GM23338 (cell line): ENCODE measurements at regions not wholly inside any gene's neighbourhood (a gene's known extent, or its start where the extent isn't known, plus 50 kb on each side); places are given as distances from the start of the nearest gene placed in this dataset.

ENCODE experiments used
- ATAC-seq: fragments of 200-7000 bp; cut with Tn5 transposase; 3 replicates; pipeline ENCODE4 v1.9.1; 2020
- DNase-seq: peaks from one replicate; pipeline ENCODE4 v3.0.0-alpha.2; 2015; ENCODE audit warnings: low spot score
- H2AFZ ChIP-seq: fragments of 200-600 bp; sonication (generic); 2 replicates; pipeline ENCODE4 v1.8.0; 2016; ENCODE audit warnings: antibody characterized with exemption, mild to moderate bottlenecking, moderate library complexity
- H3F3A ChIP-seq: fragments of 200-600 bp; sonication (generic); replicated peaks from 2 replicates; pipeline ENCODE4 v1.8.0; 2017; ENCODE audit warnings: antibody characterized with exemption, mixed run types, low read depth
- H3K27ac ChIP-seq: fragments of 200-600 bp; sonication (generic); 2 replicates; pipeline ENCODE4 v1.6.1; 2016; ENCODE audit warnings: low read depth
- H3K27me3 ChIP-seq: fragments of 200-600 bp; sonication (generic); 2 replicates; pipeline ENCODE4 v1.8.0; 2016; ENCODE audit warnings: mild to moderate bottlenecking, mixed run types, moderate library complexity; ENCODE audit not compliant: insufficient read depth
- H3K36me3 ChIP-seq: fragments of 200-600 bp; sonication (generic); 2 replicates; pipeline ENCODE4 v1.8.0; 2016; ENCODE audit warnings: mild to moderate bottlenecking; ENCODE audit not compliant: insufficient read depth
- H3K4me1 ChIP-seq: fragments of 200-600 bp; sonication (generic); 2 replicates; pipeline ENCODE4 v1.8.0; 2016; ENCODE audit warnings: mild to moderate bottlenecking, moderate library complexity; ENCODE audit not compliant: insufficient read depth
- H3K4me2 ChIP-seq: fragments of 200-600 bp; sonication (generic); 2 replicates; pipeline ENCODE4 v1.7.1; 2017; ENCODE audit warnings: mixed run types
- H3K4me3 ChIP-seq: fragments of 200-600 bp; sonication (generic); 2 replicates; pipeline ENCODE4 v1.6.1; 2016; ENCODE audit warnings: mixed run types
- H3K79me2 ChIP-seq: fragments of 200-600 bp; sonication (generic); replicated peaks from 2 replicates; pipeline ENCODE4 v1.8.0; 2017; ENCODE audit warnings: mild to moderate bottlenecking; ENCODE audit not compliant: insufficient read depth
- H3K9me2 ChIP-seq: fragments of 200-600 bp; sonication (generic); 2 replicates; pipeline ENCODE4 v1.8.0; 2017; ENCODE audit not compliant: insufficient read depth
- H4K20me1 ChIP-seq: fragments of 200-600 bp; sonication (generic); replicated peaks from 2 replicates; pipeline ENCODE4 v1.8.0; 2017; ENCODE audit warnings: mild to moderate bottlenecking; ENCODE audit not compliant: insufficient read depth
- H3K27ac Mint-ChIP-seq: 2 replicates; pipeline ENCODE4 v1.8.0; 2020; ENCODE audit warnings: inconsistent platforms, mild to moderate bottlenecking, moderate library complexity, mixed read lengths
- H3K27me3 Mint-ChIP-seq: 3 replicates; pipeline ENCODE4 v1.8.0; 2022; ENCODE audit warnings: low read depth, mild to moderate bottlenecking, moderate library complexity, mixed read lengths, inconsistent platforms; ENCODE audit not compliant: insufficient read depth, poor library complexity
- H3K36me3 Mint-ChIP-seq: 3 replicates; pipeline ENCODE4 v1.8.0; 2021; ENCODE audit warnings: low read depth, mild to moderate bottlenecking, inconsistent platforms, moderate library complexity, mixed read lengths
- H3K4me1 Mint-ChIP-seq: 3 replicates; pipeline ENCODE4 v1.8.0; 2020; ENCODE audit warnings: mild to moderate bottlenecking, inconsistent platforms, mixed read lengths
- H3K4me3 Mint-ChIP-seq: 3 replicates; pipeline ENCODE4 v1.8.0; 2021; ENCODE audit warnings: moderate library complexity, mild to moderate bottlenecking, inconsistent platforms, mixed read lengths
- H3K9me3 Mint-ChIP-seq: 3 replicates; pipeline ENCODE4 v1.8.0; 2020; ENCODE audit warnings: moderate library complexity, mild to moderate bottlenecking, inconsistent platforms, mixed read lengths
- CREB1 ChIP-seq: fragments of 250-450 bp; sonication (Bioruptor Pico); IDR thresholded peaks from 2 replicates; pipeline ENCODE4 v1.5.0; 2020; ENCODE audit warnings: low read depth, mild to moderate bottlenecking, moderate library complexity
- CTCF ChIP-seq, 2 experiments: fragments of 200-600 bp in 1 of 2; sonication (generic) in 1 of 2; conservative IDR thresholded peaks; 2 replicates each; pipeline versions ENCODE4 v1.5.1 to v1.6.1; 2016 to 2017; ENCODE audit warnings: antibody characterized with exemption in 2 of 2, low read depth in 2 of 2, mild to moderate bottlenecking in 2 of 2, moderate library complexity in 1 of 2
- ETS1 ChIP-seq: IDR thresholded peaks from 2 replicates; pipeline ENCODE4 v1.6.1; 2016; ENCODE audit warnings: antibody characterized with exemption
- EZH2 ChIP-seq: fragments of 200-600 bp; sonication (generic); IDR thresholded peaks from one replicate; pipeline ENCODE4 v1.8.0; 2017; ENCODE audit warnings: antibody characterized with exemption, mild to moderate bottlenecking, low read depth; ENCODE audit not compliant: unreplicated experiment
- EZH2phosphoT487 ChIP-seq: fragments of 200-600 bp; sonication (generic); IDR thresholded peaks from one replicate; pipeline ENCODE4 v1.8.1; 2018; ENCODE audit warnings: antibody characterized with exemption; ENCODE audit not compliant: unreplicated experiment
- JUNB ChIP-seq: IDR thresholded peaks from one replicate; pipeline ENCODE4 v1.6.1; 2016; ENCODE audit warnings: antibody characterized with exemption; ENCODE audit not compliant: unreplicated experiment
- NANOG ChIP-seq: IDR thresholded peaks from 2 replicates; pipeline ENCODE4 v1.6.1; 2016; ENCODE audit warnings: antibody characterized with exemption, borderline replicate concordance
- POLR2AphosphoS5 ChIP-seq: IDR thresholded peaks from 2 replicates; pipeline ENCODE4 v1.6.1; 2016; ENCODE audit warnings: antibody characterized with exemption, low read depth
- STAT1 ChIP-seq: IDR thresholded peaks from one replicate; pipeline ENCODE4 v1.6.1; 2016; ENCODE audit warnings: antibody characterized with exemption; ENCODE audit not compliant: unreplicated experiment
- ZNF114 ChIP-seq: fragments of 250-450 bp; sonication (Bioruptor Pico); IDR thresholded peaks from 2 replicates; pipeline ENCODE4 v1.5.0; 2020; ENCODE audit warnings: mild to moderate bottlenecking, moderate library complexity
- ZNF331 ChIP-seq: fragments of 250-450 bp; sonication (Bioruptor Pico); IDR thresholded peaks from 2 replicates; pipeline ENCODE4 v1.5.0; 2020; ENCODE audit warnings: low read depth, mild to moderate bottlenecking, moderate library complexity
- TF ChIP-seq, protein P1 (sequence below): IDR thresholded peaks from one replicate; pipeline ENCODE4 v1.6.1; 2018; ENCODE audit warnings: antibody characterized with exemption; ENCODE audit not compliant: unreplicated experiment
- TF ChIP-seq, protein P2 (sequence below): fragments of 250-450 bp; sonication (Bioruptor Pico); IDR thresholded peaks from 2 replicates; pipeline ENCODE4 v1.5.0; 2020; ENCODE audit warnings: mild to moderate bottlenecking, moderate library complexity

GRCh38 chr17:12571606-12572005, 94.1 kb upstream of the MYOCD start:
- Histone ChIP-seq H3K9me2 (0 out of 2 replicates have a peak, but pooled peaks cover 2% of the 10 kb centered on the region), H3K79me2 (no peaks in the 10 kb centered on the region), H3F3A (no peaks in the 10 kb centered on the region), H3K27me3 (no peaks in the 10 kb centered on the region), H3K36me3 (no peaks in the 10 kb centered on the region), H2AFZ (no peak overlapping the region), H3K4me1 (no peaks in the 10 kb centered on the region), H4K20me1 (no peaks in the 10 kb centered on the region), H3K4me2 (no peak overlapping the region), H3K4me3 (no peak overlapping the region), H3K27ac (no peak overlapping the region)
- H3K27me3 Mint-ChIP-seq = no peaks in the 10 kb centered on the region
- H3K27ac Mint-ChIP-seq = no peak overlapping the region
- no peaks in the 10 kb centered on the region for H3K36me3 Mint-ChIP-seq
- H3K4me1 Mint-ChIP-seq = peaks cover 4% of the 10 kb centered on the region
- no peak overlapping the region for H3K4me3 Mint-ChIP-seq
- H3K9me3 Mint-ChIP-seq = no peaks in the 10 kb centered on the region
- ATAC-seq (no peak), DNase-seq (no peak)
- TF ChIP-seq STAT1 = no peak
- no peak for TF ChIP-seq ZNF114 (CRISPR knock-in tag)
- TF ChIP-seq EZH2phosphoT487 = no peak
- TF ChIP-seq POLR2AphosphoS5 = no peak
- TF ChIP-seq CTCF (conservative IDR thresholded peaks at IDR 0.05; ENCODE audit: low read depth in 2 of 2) = no peak
- TF ChIP-seq CREB1 = no peak
- TF ChIP-seq ETS1 = no peak
- TF ChIP-seq EZH2 = no peak
- no peak for TF ChIP-seq NANOG
- no peak for TF ChIP-seq ZNF331 (CRISPR knock-in tag)
- TF ChIP-seq, protein P1, sequence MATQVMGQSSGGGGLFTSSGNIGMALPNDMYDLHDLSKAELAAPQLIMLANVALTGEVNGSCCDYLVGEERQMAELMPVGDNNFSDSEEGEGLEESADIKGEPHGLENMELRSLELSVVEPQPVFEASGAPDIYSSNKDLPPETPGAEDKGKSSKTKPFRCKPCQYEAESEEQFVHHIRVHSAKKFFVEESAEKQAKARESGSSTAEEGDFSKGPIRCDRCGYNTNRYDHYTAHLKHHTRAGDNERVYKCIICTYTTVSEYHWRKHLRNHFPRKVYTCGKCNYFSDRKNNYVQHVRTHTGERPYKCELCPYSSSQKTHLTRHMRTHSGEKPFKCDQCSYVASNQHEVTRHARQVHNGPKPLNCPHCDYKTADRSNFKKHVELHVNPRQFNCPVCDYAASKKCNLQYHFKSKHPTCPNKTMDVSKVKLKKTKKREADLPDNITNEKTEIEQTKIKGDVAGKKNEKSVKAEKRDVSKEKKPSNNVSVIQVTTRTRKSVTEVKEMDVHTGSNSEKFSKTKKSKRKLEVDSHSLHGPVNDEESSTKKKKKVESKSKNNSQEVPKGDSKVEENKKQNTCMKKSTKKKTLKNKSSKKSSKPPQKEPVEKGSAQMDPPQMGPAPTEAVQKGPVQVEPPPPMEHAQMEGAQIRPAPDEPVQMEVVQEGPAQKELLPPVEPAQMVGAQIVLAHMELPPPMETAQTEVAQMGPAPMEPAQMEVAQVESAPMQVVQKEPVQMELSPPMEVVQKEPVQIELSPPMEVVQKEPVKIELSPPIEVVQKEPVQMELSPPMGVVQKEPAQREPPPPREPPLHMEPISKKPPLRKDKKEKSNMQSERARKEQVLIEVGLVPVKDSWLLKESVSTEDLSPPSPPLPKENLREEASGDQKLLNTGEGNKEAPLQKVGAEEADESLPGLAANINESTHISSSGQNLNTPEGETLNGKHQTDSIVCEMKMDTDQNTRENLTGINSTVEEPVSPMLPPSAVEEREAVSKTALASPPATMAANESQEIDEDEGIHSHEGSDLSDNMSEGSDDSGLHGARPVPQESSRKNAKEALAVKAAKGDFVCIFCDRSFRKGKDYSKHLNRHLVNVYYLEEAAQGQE = no peak
- TF ChIP-seq JUNB = no peak
- TF ChIP-seq, protein P2, sequence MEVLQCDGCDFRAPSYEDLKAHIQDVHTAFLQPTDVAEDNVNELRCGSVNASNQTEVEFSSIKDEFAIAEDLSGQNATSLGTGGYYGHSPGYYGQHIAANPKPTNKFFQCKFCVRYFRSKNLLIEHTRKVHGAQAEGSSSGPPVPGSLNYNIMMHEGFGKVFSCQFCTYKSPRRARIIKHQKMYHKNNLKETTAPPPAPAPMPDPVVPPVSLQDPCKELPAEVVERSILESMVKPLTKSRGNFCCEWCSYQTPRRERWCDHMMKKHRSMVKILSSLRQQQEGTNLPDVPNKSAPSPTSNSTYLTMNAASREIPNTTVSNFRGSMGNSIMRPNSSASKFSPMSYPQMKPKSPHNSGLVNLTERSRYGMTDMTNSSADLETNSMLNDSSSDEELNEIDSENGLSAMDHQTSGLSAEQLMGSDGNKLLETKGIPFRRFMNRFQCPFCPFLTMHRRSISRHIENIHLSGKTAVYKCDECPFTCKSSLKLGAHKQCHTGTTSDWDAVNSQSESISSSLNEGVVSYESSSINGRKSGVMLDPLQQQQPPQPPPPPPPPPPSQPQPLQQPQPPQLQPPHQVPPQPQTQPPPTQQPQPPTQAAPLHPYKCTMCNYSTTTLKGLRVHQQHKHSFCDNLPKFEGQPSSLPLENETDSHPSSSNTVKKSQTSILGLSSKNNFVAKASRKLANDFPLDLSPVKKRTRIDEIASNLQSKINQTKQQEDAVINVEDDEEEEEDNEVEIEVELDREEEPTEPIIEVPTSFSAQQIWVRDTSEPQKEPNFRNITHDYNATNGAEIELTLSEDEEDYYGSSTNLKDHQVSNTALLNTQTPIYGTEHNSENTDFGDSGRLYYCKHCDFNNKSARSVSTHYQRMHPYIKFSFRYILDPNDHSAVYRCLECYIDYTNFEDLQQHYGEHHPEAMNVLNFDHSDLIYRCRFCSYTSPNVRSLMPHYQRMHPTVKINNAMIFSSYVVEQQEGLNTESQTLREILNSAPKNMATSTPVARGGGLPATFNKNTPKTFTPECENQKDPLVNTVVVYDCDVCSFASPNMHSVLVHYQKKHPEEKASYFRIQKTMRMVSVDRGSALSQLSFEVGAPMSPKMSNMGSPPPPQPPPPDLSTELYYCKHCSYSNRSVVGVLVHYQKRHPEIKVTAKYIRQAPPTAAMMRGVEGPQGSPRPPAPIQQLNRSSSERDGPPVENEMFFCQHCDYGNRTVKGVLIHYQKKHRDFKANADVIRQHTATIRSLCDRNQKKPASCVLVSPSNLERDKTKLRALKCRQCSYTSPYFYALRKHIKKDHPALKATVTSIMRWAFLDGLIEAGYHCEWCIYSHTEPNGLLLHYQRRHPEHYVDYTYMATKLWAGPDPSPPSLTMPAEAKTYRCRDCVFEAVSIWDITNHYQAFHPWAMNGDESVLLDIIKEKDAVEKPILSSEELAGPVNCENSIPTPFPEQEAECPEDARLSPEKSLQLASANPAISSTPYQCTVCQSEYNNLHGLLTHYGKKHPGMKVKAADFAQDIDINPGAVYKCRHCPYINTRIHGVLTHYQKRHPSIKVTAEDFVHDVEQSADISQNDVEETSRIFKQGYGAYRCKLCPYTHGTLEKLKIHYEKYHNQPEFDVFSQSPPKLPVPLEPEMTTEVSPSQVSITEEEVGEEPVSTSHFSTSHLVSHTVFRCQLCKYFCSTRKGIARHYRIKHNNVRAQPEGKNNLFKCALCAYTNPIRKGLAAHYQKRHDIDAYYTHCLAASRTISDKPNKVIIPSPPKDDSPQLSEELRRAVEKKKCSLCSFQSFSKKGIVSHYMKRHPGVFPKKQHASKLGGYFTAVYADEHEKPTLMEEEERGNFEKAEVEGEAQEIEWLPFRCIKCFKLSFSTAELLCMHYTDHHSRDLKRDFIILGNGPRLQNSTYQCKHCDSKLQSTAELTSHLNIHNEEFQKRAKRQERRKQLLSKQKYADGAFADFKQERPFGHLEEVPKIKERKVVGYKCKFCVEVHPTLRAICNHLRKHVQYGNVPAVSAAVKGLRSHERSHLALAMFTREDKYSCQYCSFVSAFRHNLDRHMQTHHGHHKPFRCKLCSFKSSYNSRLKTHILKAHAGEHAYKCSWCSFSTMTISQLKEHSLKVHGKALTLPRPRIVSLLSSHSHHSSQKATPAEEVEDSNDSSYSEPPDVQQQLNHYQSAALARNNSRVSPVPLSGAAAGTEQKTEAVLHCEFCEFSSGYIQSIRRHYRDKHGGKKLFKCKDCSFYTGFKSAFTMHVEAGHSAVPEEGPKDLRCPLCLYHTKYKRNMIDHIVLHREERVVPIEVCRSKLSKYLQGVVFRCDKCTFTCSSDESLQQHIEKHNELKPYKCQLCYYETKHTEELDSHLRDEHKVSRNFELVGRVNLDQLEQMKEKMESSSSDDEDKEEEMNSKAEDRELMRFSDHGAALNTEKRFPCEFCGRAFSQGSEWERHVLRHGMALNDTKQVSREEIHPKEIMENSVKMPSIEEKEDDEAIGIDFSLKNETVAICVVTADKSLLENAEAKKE (CRISPR knock-in tag) = no peak
